Endodermal cell (in vitro differentiated cells): ENCODE measurements at regions not wholly inside any gene's neighbourhood (a gene's known extent, or its start where the extent isn't known, plus 50 kb on each side); places are given as distances from the start of the nearest gene placed in this dataset.

Source experiments
- DNase-seq: peaks from one replicate; pipeline ENCODE4 v3.0.0-alpha.2; 2017
- H3K27ac ChIP-seq: 2 replicates; pipeline ENCODE4 v1.5.1; 2013; ENCODE audit warnings: mild to moderate bottlenecking, low read depth, low read length, moderate library complexity
- H3K27me3 ChIP-seq: 2 replicates; pipeline ENCODE4 v1.6.1; 2013; ENCODE audit warnings: mild to moderate bottlenecking, low read length, moderate library complexity; ENCODE audit not compliant: insufficient read depth, control insufficient read depth, poor library complexity, severe bottlenecking
- H3K36me3 ChIP-seq: 2 replicates; pipeline ENCODE4 v1.7.0; 2013; ENCODE audit warnings: mild to moderate bottlenecking, low read length, moderate library complexity; ENCODE audit not compliant: control insufficient read depth, insufficient read depth
- H3K4me1 ChIP-seq: one replicate; pipeline ENCODE4 v1.7.0; 2013; ENCODE audit warnings: low read length; ENCODE audit not compliant: control insufficient read depth, insufficient read depth
- H3K4me3 ChIP-seq: 2 replicates; pipeline ENCODE4 v1.5.1; 2013; ENCODE audit warnings: mild to moderate bottlenecking, low read length, moderate library complexity
- H3K9ac ChIP-seq: 2 replicates; pipeline ENCODE4 v1.6.1; 2013; ENCODE audit warnings: mild to moderate bottlenecking, low read length, moderate library complexity; ENCODE audit not compliant: poor library complexity, severe bottlenecking; ENCODE audit errors: extremely low read depth
- H3K9me3 ChIP-seq: 2 replicates; pipeline ENCODE4 v1.6.1; 2013; ENCODE audit warnings: mild to moderate bottlenecking, low read length, moderate library complexity; ENCODE audit not compliant: control insufficient read depth
- H3K27ac Mint-ChIP-seq: 2 replicates; pipeline ENCODE4 v1.8.0; 2020; ENCODE audit warnings: mixed read lengths
- H3K27me3 Mint-ChIP-seq: 2 replicates; pipeline ENCODE4 v1.8.0; 2021; ENCODE audit warnings: mild to moderate bottlenecking, mixed read lengths; ENCODE audit not compliant: insufficient read depth
- H3K36me3 Mint-ChIP-seq: 2 replicates; pipeline ENCODE4 v1.8.0; 2020; ENCODE audit warnings: low read depth, mixed read lengths
- H3K4me1 Mint-ChIP-seq: 2 replicates; pipeline ENCODE4 v1.8.0; 2020; ENCODE audit warnings: mixed read lengths
- H3K4me3 Mint-ChIP-seq: 2 replicates; pipeline ENCODE4 v1.8.0; 2020; ENCODE audit warnings: mild to moderate bottlenecking, moderate library complexity, mixed read lengths
- H3K9me3 Mint-ChIP-seq: 2 replicates; pipeline ENCODE4 v1.8.0; 2020; ENCODE audit warnings: mild to moderate bottlenecking, mixed read lengths
- CTCF ChIP-seq: fragments of 200-600 bp; sonication (generic); conservative IDR thresholded peaks from 2 replicates; pipeline ENCODE4 v1.5.0; 2021; ENCODE audit warnings: antibody characterized with exemption, mild to moderate bottlenecking
- WGBS, 2 experiments: methylation state at CpG; one replicate each; pipeline versions ENCODE4 v1.1.5 to v1.1.7; 2013; ENCODE audit warnings: missing lambda C conversion rate in 2 of 2, mixed read lengths in 1 of 2; ENCODE audit not compliant: insufficient coverage in 1 of 2, insufficient read length in 1 of 2; 5-methylcytosine and 5-hydroxymethylcytosine counted together

GRCh38 chr21:35921471-35921870 is 138.9 kb downstream of the SETD4 start:
- Histone ChIP-seq H3K27me3 (no peaks in the 10 kb centered on the region), H3K36me3 (no peaks in the 10 kb centered on the region), H3K27ac (no peak overlapping the region), H3K4me1 (no peaks in the 10 kb centered on the region), H3K9ac (no peak overlapping the region), H3K4me3 (no peak overlapping the region), H3K9me3 (no peaks in the 10 kb centered on the region)
- no peak for TF ChIP-seq CTCF
- Mint-ChIP-seq H3K36me3 (no peaks in the 10 kb centered on the region), H3K27me3 (peaks cover 2% of the 10 kb centered on the region), H3K9me3 (no peaks in the 10 kb centered on the region), H3K4me3 (no peak overlapping the region), H3K4me1 (no peaks in the 10 kb centered on the region), H3K27ac (no peak overlapping the region)
- 100% methylated on average over 2 of the region's 2 CpGs; no CpG with 5 or more reads in 1 of the 2 experiments for WGBS, 2 experiments
- no peak for DNase-seq

GRCh38 chr21:35920436-35920835 is 139.9 kb downstream of the SETD4 start:
- 89 to 90% methylated on average over 1 to 3 of the region's 3 CpGs for WGBS, 2 experiments
- peaks cover 2% of the 10 kb centered on the region for H3K27me3 Mint-ChIP-seq
- Histone ChIP-seq H3K9ac (no peak overlapping the region), H3K9me3 (peaks cover 5% of the 10 kb centered on the region), H3K27ac (no peak overlapping the region), H3K27me3 (no peaks in the 10 kb centered on the region), H3K36me3 (no peaks in the 10 kb centered on the region), H3K4me3 (no peak overlapping the region), H3K4me1 (no peaks in the 10 kb centered on the region)
- no peaks in the 10 kb centered on the region for H3K4me1 Mint-ChIP-seq
- peaks cover 4% of the 10 kb centered on the region for H3K9me3 Mint-ChIP-seq
- H3K36me3 Mint-ChIP-seq: no peaks in the 10 kb centered on the region
- no peak for DNase-seq
- no peak overlapping the region for H3K4me3 Mint-ChIP-seq
- no peak for TF ChIP-seq CTCF
- no peak overlapping the region for H3K27ac Mint-ChIP-seq

- H3K4me1 ChIP-seq: peaks cover 3% of the 10 kb centered on the region
- H3K4me3 ChIP-seq: no peak overlapping the region
- Mint-ChIP-seq H3K9me3 (peaks cover 11% of the 10 kb centered on the region), H3K4me3 (no peak overlapping the region), H3K4me1 (no peaks in the 10 kb centered on the region), H3K36me3 (no peaks in the 10 kb centered on the region), H3K27ac (no peak overlapping the region), H3K27me3 (no peaks in the 10 kb centered on the region)
- H3K27ac ChIP-seq: no peak overlapping the region
- TF ChIP-seq CTCF: no peak
- no peaks in the 10 kb centered on the region for H3K27me3 ChIP-seq
- no peak for DNase-seq
- WGBS, 2 experiments: 33 to 75% methylated on average over 1 of the region's 1 CpG
- H3K9me3 ChIP-seq: peaks cover 6% of the 10 kb centered on the region
- H3K9ac ChIP-seq: no peak overlapping the region
- no peaks in the 10 kb centered on the region for H3K36me3 ChIP-seq
Observed at GRCh38 chr21:35915030-35915429, 145.3 kb downstream of the SETD4 start.
